Colonic mucosa (tissue), 4 donors: ENCODE measurements at regions not wholly inside any gene's neighbourhood (a gene's known extent, or its start where the extent isn't known, plus 50 kb on each side); places are given as distances from the start of the nearest gene placed in this dataset.
"Not testable (repeated sequence)": the region's sequence is repeated elsewhere in the genome, so short reads cannot be mapped to it uniquely, and the experiment has no call there.

Experiments
- DNase-seq: peaks from one replicate; pipeline ENCODE4 v3.0.0-alpha.2; 2020
- H3K27ac ChIP-seq: fragments of 200-600 bp; one replicate; pipeline ENCODE4 v1.8.0; 2021
- H3K27me3 ChIP-seq: fragments of 200-600 bp; one replicate; pipeline ENCODE4 v1.8.0; 2021
- H3K36me3 ChIP-seq: fragments of 200-600 bp; one replicate; pipeline ENCODE4 v1.8.0; 2021
- H3K4me1 ChIP-seq: fragments of 200-600 bp; one replicate; pipeline ENCODE4 v1.8.0; 2021; ENCODE audit warnings: mild to moderate bottlenecking
- H3K4me3 ChIP-seq: fragments of 200-600 bp; one replicate; pipeline ENCODE4 v1.8.0; 2021
- H3K9ac ChIP-seq, 2 donors: one replicate each; pipeline ENCODE4 v1.7.0; 2013; ENCODE audit warnings: control low read depth in 2 of 2, low read depth in 2 of 2, low read length in 2 of 2
- H3K9me3 ChIP-seq: fragments of 200-600 bp; one replicate; pipeline ENCODE4 v1.8.0; 2021
- intact Hi-C: fragments of 100-400 bp; cut with DNase I; formaldehyde crosslinking; loops from one replicate; pipeline ENCODE4 v1.14.1; 2022
- TF ChIP-seq, protein P1 (sequence below): fragments of 200-600 bp; IDR thresholded peaks from one replicate; pipeline ENCODE4 v1.8.0; 2022; ENCODE audit warnings: antibody characterized with exemption, mild to moderate bottlenecking
- donor health status: healthy.
- donor health status: DM: no; HTN: no; CAD: no.
- donor health status: DM: no; HTN: no; CAD: no.

DNA sequence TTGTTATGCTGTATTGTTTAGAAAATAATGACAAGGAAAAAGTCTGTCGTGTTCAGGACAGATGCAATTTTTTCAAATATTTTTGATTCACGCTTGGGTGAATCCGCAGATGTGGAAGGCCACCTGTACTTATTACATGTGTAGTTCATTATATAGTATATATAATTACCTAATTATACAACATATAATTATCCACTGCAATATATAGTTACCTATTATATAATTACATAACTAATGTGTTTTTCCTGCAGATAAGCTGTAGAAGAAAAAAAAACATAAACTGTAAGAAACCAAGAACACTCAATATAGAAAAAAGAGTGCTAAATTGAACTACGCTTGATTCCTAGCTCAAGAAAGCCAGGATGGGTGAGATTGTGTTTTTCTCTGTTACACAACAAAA, 93.6 kb upstream of the RANBP3L start:
- Histone ChIP-seq H3K9ac (no peak overlapping the region), H3K27me3 (no peaks in the 10 kb centered on the region), H3K4me1 (no peaks in the 10 kb centered on the region), H3K9me3 (no peaks in the 10 kb centered on the region), H3K36me3 (no peaks in the 10 kb centered on the region), H3K27ac (no peak overlapping the region), H3K4me3 (no peak overlapping the region)
- DNase-seq, result no peak
- intact Hi-C loops, result loop anchor here (10.0 kb wide), 1 partner anchor 120 kb away; no protein-coding TSS in a partner anchor
- TF ChIP-seq, protein P1, sequence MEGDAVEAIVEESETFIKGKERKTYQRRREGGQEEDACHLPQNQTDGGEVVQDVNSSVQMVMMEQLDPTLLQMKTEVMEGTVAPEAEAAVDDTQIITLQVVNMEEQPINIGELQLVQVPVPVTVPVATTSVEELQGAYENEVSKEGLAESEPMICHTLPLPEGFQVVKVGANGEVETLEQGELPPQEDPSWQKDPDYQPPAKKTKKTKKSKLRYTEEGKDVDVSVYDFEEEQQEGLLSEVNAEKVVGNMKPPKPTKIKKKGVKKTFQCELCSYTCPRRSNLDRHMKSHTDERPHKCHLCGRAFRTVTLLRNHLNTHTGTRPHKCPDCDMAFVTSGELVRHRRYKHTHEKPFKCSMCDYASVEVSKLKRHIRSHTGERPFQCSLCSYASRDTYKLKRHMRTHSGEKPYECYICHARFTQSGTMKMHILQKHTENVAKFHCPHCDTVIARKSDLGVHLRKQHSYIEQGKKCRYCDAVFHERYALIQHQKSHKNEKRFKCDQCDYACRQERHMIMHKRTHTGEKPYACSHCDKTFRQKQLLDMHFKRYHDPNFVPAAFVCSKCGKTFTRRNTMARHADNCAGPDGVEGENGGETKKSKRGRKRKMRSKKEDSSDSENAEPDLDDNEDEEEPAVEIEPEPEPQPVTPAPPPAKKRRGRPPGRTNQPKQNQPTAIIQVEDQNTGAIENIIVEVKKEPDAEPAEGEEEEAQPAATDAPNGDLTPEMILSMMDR, result no peak

DNA sequence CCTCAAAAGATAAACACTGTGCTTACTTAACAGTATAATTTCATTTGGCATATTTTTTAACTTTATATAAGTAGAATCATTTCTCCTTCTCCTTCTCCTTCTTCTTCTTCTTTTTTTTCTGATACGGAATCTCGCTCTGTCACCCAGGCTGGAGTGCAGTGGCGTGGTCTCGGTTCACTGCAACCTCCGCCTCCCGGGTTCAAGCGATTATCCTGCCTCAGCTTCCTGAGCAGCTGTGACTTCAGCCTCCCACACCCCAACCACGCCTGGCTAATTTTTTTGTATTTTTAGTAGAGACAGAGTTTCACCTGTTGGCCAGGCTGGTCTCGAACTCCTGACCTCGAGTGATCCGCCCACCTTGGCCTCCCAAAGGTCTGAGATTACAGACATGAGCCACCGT, 94.2 kb upstream of the RANBP3L start:
- not testable (repeated sequence) for H3K27me3 ChIP-seq, H3K9me3 ChIP-seq, H3K27ac ChIP-seq, H3K4me3 ChIP-seq, H3K9ac ChIP-seq, H3K36me3 ChIP-seq, DNase-seq, H3K4me1 ChIP-seq
- intact Hi-C loops, result loop anchor here (10.0 kb wide), 1 partner anchor 121 kb away; no protein-coding TSS in a partner anchor

DNA sequence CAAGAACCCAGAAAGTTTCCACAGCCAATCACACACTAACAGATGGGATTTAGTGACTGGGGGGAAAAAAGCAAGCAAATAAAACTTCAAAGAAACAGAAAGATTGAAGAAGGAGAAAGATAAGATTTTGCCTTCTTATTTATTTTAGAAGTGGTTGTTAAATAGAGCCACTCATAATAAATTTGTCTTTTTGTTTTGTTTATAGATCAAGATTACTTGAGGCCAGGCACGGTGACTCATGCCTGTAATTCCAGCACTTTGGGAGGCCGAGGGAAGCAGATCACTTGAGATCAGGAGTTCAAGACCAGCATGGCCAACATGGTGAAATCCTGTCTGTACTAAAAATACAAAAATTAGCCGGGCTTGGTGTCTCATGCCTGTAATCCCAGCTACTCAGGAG, 94.9 kb upstream of the RANBP3L start:
- Histone ChIP-seq H3K36me3 (no peaks in the 10 kb centered on the region), H3K4me3 (no peak overlapping the region), H3K4me1 (no peaks in the 10 kb centered on the region), H3K27me3 (no peaks in the 10 kb centered on the region), H3K9ac (no peak overlapping the region), H3K9me3 (no peaks in the 10 kb centered on the region), H3K27ac (no peak overlapping the region)
- TF ChIP-seq, protein P1, result no peak
- intact Hi-C loops, result loop anchor here (10.0 kb wide), 1 partner anchor 122 kb away; no protein-coding TSS in a partner anchor
- no peak for DNase-seq

DNA sequence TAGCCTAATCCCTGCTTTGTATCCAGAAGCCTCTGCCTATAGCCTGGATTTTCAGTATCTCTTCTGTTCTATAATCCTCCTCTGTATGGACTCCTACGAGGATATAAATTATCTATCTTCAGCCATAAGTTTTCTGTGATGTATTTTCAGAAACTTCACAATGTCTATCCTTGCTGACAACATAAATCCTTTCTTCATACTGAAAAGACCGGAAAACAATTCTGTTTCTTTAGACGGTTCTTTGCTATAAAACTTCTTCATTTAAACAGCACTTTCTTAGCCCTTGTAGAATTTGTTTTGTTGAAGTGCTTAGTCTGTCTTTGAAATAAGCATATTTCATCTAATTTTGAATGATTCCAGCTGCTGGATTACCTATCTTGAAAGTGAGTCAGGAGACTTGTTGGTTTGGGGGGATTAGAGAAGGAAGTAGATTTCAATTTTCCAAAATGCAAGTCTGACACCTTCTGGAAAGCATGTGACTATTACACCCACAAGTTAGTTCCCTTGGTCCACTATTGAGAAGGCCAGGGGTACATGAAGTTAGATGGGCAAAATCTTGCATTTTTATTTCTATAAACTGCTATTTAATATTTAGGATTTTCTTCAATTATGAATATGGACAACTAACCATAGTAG, 96.3 kb upstream of the RANBP3L start:
- Histone ChIP-seq H3K4me3 (no peak overlapping the region), H3K9ac (no peak overlapping the region), H3K4me1 (no peaks in the 10 kb centered on the region), H3K9me3 (no peaks in the 10 kb centered on the region), H3K36me3 (no peaks in the 10 kb centered on the region), H3K27me3 (no peaks in the 10 kb centered on the region), H3K27ac (no peak overlapping the region)
- intact Hi-C loops, result loop anchor here (10.0 kb wide), 1 partner anchor 123 kb away; no protein-coding TSS in a partner anchor
- DNase-seq, result no peak
- TF ChIP-seq, protein P1, result no peak

DNA sequence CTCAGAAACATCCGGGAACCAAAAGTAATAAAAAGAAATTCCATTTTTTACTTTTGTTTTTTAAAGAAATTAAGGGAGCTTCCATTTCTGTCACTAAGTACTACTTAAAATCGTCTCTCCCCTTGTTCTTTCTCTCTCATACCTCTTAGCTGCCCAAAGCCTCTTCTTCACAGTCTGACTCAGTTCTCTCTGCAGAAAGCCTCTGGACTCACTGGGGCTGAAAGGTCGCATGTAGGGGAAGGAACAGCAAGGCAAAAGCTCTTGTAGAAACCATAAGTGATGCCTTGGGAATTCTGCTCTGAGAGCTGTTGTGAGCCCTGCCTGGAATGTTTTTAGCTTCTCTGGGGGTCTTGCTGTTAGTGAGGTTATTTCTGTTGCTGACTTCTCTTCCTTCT, 100.8 kb upstream of the RANBP3L start:
- H3K27ac ChIP-seq, result no peak overlapping the region
- no peak for DNase-seq
- H3K9me3 ChIP-seq, result no peaks in the 10 kb centered on the region
- intact Hi-C loops, result no loop called here
- H3K27me3 ChIP-seq, result no peaks in the 10 kb centered on the region
- H3K4me1 ChIP-seq, result no peaks in the 10 kb centered on the region
- TF ChIP-seq, protein P1, result no peak
- no peak overlapping the region for H3K9ac ChIP-seq
- H3K4me3 ChIP-seq, result no peak overlapping the region
- no peaks in the 10 kb centered on the region for H3K36me3 ChIP-seq

DNA sequence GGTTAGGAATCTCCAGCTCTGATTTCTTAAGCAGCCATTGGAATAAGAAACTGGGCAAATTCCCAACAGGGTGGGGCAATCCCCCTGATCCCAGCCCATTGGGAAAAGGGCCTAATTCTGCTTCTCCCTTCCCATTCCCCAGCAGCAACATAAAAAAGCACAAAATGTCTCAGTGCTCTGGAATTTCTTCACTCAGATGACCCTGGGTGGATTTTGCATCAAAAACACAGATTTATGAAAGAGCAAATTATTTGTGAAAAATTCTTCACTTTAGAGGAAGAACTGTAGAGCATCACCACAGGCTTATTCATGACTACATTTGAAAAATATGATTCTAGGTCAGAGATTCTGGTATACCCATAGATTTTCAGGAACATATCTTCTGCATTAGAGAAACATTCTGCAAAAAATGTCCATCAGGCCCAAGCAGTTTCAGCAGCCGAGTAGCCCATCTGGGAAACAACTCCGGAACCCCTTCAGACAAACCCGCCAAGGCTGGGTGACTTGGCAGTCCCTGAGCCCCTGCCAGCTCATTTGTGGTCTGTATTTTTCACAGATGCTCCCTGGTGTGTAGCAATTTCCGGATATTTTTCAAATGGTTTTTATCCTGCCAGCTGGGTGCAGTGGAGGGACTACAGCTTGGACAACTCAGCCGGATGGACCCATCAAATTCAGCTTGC, 102.1 kb upstream of the RANBP3L start:
- no peak for DNase-seq
- Histone ChIP-seq H3K4me1 (no peaks in the 10 kb centered on the region), H3K27ac (no peak overlapping the region), H3K4me3 (no peak overlapping the region), H3K36me3 (no peaks in the 10 kb centered on the region), H3K9me3 (no peaks in the 10 kb centered on the region), H3K27me3 (no peaks in the 10 kb centered on the region), H3K9ac (no peak overlapping the region)
- intact Hi-C loops, result no loop called here
- TF ChIP-seq, protein P1, result no peak
